IMR-90 (cell line): ENCODE measurements at regions not wholly inside any gene's neighbourhood (a gene's known extent, or its start where the extent isn't known, plus 50 kb on each side); places are given as distances from the start of the nearest gene placed in this dataset.
A peak's percentile ranks its signal among the peaks of the same experiment; 100 is the strongest.

Source experiments
- ATAC-seq: fragments of 200-7000 bp; cut with Tn5 transposase; 2 replicates; pipeline ENCODE4 v1.9.1; 2020; ENCODE audit warnings: low read depth, mild to moderate bottlenecking, moderate library complexity
- BruUV-seq: library from RNA; stranded (reverse); fragments of 400-500 nt; replicated peaks from 2 replicates; lab custom pipeline; 2021; lab: Mats Ljungman, UMichigan
- CTCF ChIA-PET: fragments of 300-600 bp; formaldehyde crosslinking; extraction: SDS; loops from one replicate; lab custom pipeline; 2021; ENCODE audit warnings: antibody characterized with exemption; lab: Yijun Ruan, JAX
- POLR2A ChIA-PET: fragments of 300-600 bp; sonication (Branson Sonifier 250); formaldehyde crosslinking; loops from one replicate; lab custom pipeline; 2022; ENCODE audit warnings: antibody characterized with exemption; ENCODE audit not compliant: unreplicated experiment; lab: Charles Lee
- DNase-seq: peaks from one replicate; pipeline ENCODE4 v3.0.0; 2013
- H2AFZ ChIP-seq: replicated peaks from 2 replicates; pipeline ENCODE3; 2013; ENCODE audit warnings: low read length, mild to moderate bottlenecking; ENCODE audit not compliant: poor library complexity
- H2AK5ac ChIP-seq: 2 replicates; pipeline ENCODE4 v1.6.1; 2013; ENCODE audit warnings: low read depth, low read length, inconsistent platforms
- H2AK9ac ChIP-seq: replicated peaks from 2 replicates; pipeline ENCODE3; 2013; ENCODE audit warnings: mild to moderate bottlenecking, low read depth, low read length, moderate library complexity; ENCODE audit not compliant: poor library complexity
- H2BK120ac ChIP-seq: 2 replicates; pipeline ENCODE4 v1.6.1; 2013; ENCODE audit warnings: low read depth, low read length, inconsistent platforms
- H2BK15ac ChIP-seq: 3 replicates; pipeline ENCODE4 v1.6.1; 2013; ENCODE audit warnings: low read depth, low read length, inconsistent platforms
- H2BK20ac ChIP-seq: 2 replicates; pipeline ENCODE4 v1.6.1; 2013; ENCODE audit warnings: low read depth, mild to moderate bottlenecking, inconsistent platforms, low read length, moderate library complexity
- H2BK5ac ChIP-seq: 2 replicates; pipeline ENCODE4 v1.6.1; 2013; ENCODE audit warnings: mild to moderate bottlenecking, low read depth, low read length, inconsistent platforms; ENCODE audit not compliant: poor library complexity, severe bottlenecking
- H3K14ac ChIP-seq: replicated peaks from 2 replicates; pipeline ENCODE4 v1.6.1; 2013; ENCODE audit warnings: low read depth, low read length, inconsistent platforms
- H3K18ac ChIP-seq: 2 replicates; pipeline ENCODE4 v1.6.1; 2013; ENCODE audit warnings: low read depth, low read length, control low read depth
- H3K23ac ChIP-seq: 2 replicates; pipeline ENCODE4 v1.6.1; 2013; ENCODE audit warnings: low read depth, low read length, inconsistent platforms
- H3K27ac ChIP-seq: 2 replicates; pipeline ENCODE4 v1.5.1; 2013; ENCODE audit warnings: mild to moderate bottlenecking, control low read depth, low read length; ENCODE audit not compliant: insufficient read depth
- H3K27me3 ChIP-seq: 2 replicates; pipeline ENCODE4 v1.6.1; 2013; ENCODE audit warnings: low read length; ENCODE audit not compliant: control insufficient read depth, insufficient read depth
- H3K36me3 ChIP-seq: 2 replicates; pipeline ENCODE4 v1.6.1; 2013; ENCODE audit warnings: low read length, mixed read lengths; ENCODE audit not compliant: control insufficient read depth, insufficient read depth
- H3K4ac ChIP-seq: 2 replicates; pipeline ENCODE4 v1.6.1; 2013; ENCODE audit warnings: low read depth, low read length, inconsistent platforms
- H3K4me1 ChIP-seq: 2 replicates; pipeline ENCODE4 v1.6.1; 2013; ENCODE audit warnings: low read length, mixed read lengths; ENCODE audit not compliant: control insufficient read depth, insufficient read depth
- H3K4me2 ChIP-seq: 2 replicates; pipeline ENCODE4 v1.6.1; 2013; ENCODE audit warnings: low read depth, mild to moderate bottlenecking, control low read depth, low read length, moderate library complexity
- H3K4me3 ChIP-seq: 2 replicates; pipeline ENCODE4 v1.5.1; 2013; ENCODE audit warnings: low read depth, mild to moderate bottlenecking, control low read depth, low read length, moderate library complexity; ENCODE audit not compliant: insufficient read depth
- H3K56ac ChIP-seq: 2 replicates; pipeline ENCODE4 v1.6.1; 2013; ENCODE audit warnings: low read length, inconsistent platforms; ENCODE audit not compliant: insufficient read depth; ENCODE audit errors: extremely low read depth
- H3K79me1 ChIP-seq, 2 experiments: 2 replicates each; pipeline ENCODE4 v1.6.1; 2013; ENCODE audit warnings: low read length in 2 of 2, inconsistent platforms in 1 of 2, low read depth in 1 of 2
- H3K9ac ChIP-seq: 2 replicates; pipeline ENCODE4 v1.6.1; 2013; ENCODE audit warnings: low read depth, low read length, control low read depth
- H3K9me1 ChIP-seq: 2 replicates; pipeline ENCODE4 v1.6.1; 2013; ENCODE audit warnings: low read length, inconsistent platforms; ENCODE audit not compliant: insufficient read depth
- H3K9me3 ChIP-seq: 2 replicates; pipeline ENCODE4 v1.6.1; 2013; ENCODE audit warnings: low read length; ENCODE audit not compliant: control insufficient read depth, insufficient read depth
- H4K20me1 ChIP-seq: 2 replicates; pipeline ENCODE4 v1.6.1; 2013; ENCODE audit warnings: low read length, inconsistent platforms; ENCODE audit not compliant: insufficient read depth
- H4K5ac ChIP-seq: 2 replicates; pipeline ENCODE4 v1.6.1; 2013; ENCODE audit warnings: mild to moderate bottlenecking, low read depth, low read length, control low read depth
- H4K8ac ChIP-seq, 2 experiments: 2 replicates each; pipeline ENCODE4 v1.6.1; 2013; ENCODE audit warnings: low read depth in 2 of 2, low read length in 2 of 2, control low read depth in 1 of 2, inconsistent platforms in 1 of 2
- H4K91ac ChIP-seq: 2 replicates; pipeline ENCODE4 v1.6.1; 2013; ENCODE audit warnings: low read depth, low read length, inconsistent platforms; ENCODE audit not compliant: insufficient read depth
- ELK1 ChIP-seq: fragments of 150-350 bp; IDR thresholded peaks from 2 replicates; pipeline ENCODE4 v1.6.1; 2016; ENCODE audit warnings: low read depth, mild to moderate bottlenecking, low read length, moderate library complexity, borderline replicate concordance
- POLR2A ChIP-seq: IDR thresholded peaks from 2 replicates; pipeline ENCODE4 v1.6.1; 2012; ENCODE audit warnings: mild to moderate bottlenecking, low read depth, low read length
- WGBS, 2 experiments: methylation state at CpG; one replicate each; pipeline versions ENCODE4 v1.1.5 to v1.1.7; 2013; ENCODE audit warnings: missing lambda C conversion rate in 2 of 2; ENCODE audit not compliant: insufficient read length in 1 of 2; ENCODE audit errors: extremely low coverage in 2 of 2; 5-methylcytosine and 5-hydroxymethylcytosine counted together
- dilution Hi-C: fragments of 300-500 bp; cut with HindIII; formaldehyde crosslinking; loops from one replicate; pipeline ENCODE4 v1.14.3; 2018; ENCODE audit warnings: low sequenced_read_pairs; ENCODE audit not compliant: unreplicated experiment
- in situ Hi-C: fragments of 300-500 bp; cut with MboI; formaldehyde crosslinking; loops from 3 replicates; pipeline ENCODE4 v1.14.3; 2019; ENCODE audit warnings: low sequenced_read_pairs, inconsistent platforms, mixed read lengths
- intact Hi-C: fragments of 100-400 bp; cut with micrococcal nuclease; formaldehyde crosslinking; loops from 2 replicates; pipeline ENCODE4 v1.10.0; 2022

GRCh38 chr14:83164591-83164990, 1630.9 kb upstream of the SEL1L start:
- peak overlapping the region; percentile 75 for H2BK5ac ChIP-seq
- dilution Hi-C loops (no loop called here), intact Hi-C loops (no loop called here), in situ Hi-C loops (no loop called here)
- no peak overlapping the region for H3K14ac ChIP-seq
- H3K4me2 ChIP-seq: peak overlapping the region; percentile 42; the same call in 1 of the 2 replicates
- POLR2A ChIA-PET: no interaction called here
- H4K5ac ChIP-seq: no peak overlapping the region
- no peak overlapping the region for H4K8ac ChIP-seq
- no peak overlapping the region for H3K23ac ChIP-seq
- no peak overlapping the region for H2AFZ ChIP-seq
- no peaks in the 10 kb centered on the region for H4K20me1 ChIP-seq
- no TSS peak for BruUV-seq
- H3K4me1 ChIP-seq: peaks cover 4% of the 10 kb centered on the region; the same call in 1 of the 2 replicates
- H4K91ac ChIP-seq: no peak overlapping the region
- H3K4me3 ChIP-seq: no peak overlapping the region
- peak overlapping the region; percentile 35; the same call in 1 of the 2 replicates for H2BK120ac ChIP-seq
- no peak overlapping the region for H2AK5ac ChIP-seq
- no peak overlapping the region for H3K56ac ChIP-seq
- no peaks in the 10 kb centered on the region for H3K79me1 ChIP-seq
- H3K18ac ChIP-seq: peak overlapping the region; percentile 61
- no peak for DNase-seq
- H3K36me3 ChIP-seq: no peaks in the 10 kb centered on the region
- H2BK15ac ChIP-seq: no peak overlapping the region
- no peak for ATAC-seq
- no peaks in the 10 kb centered on the region for H3K9me3 ChIP-seq
- H3K27ac ChIP-seq: peak overlapping the region; percentile 49; the same call in 1 of the 2 replicates
- TF ChIP-seq POLR2A (no peak), ELK1 (no peak)
- no peak overlapping the region for H2AK9ac ChIP-seq
- no peaks in the 10 kb centered on the region for H3K27me3 ChIP-seq
- WGBS, 2 experiments: no CpG with 5 or more reads among the region's 1 CpG
- H3K4ac ChIP-seq: peak overlapping the region; percentile 37; the same call in 1 of the 2 replicates
- H3K9ac ChIP-seq: no peak overlapping the region
- CTCF ChIA-PET: no interaction called here
- H3K9me1 ChIP-seq: no peaks in the 10 kb centered on the region
- peak overlapping the region; percentile 51; the same call in 1 of the 2 replicates for H2BK20ac ChIP-seq
